ENCODE measurements at regions not wholly inside any gene's neighbourhood (a gene's known extent, or its start where the extent isn't known, plus 50 kb on each side); places are given as distances from the start of the nearest gene placed in this dataset.

DNA sequence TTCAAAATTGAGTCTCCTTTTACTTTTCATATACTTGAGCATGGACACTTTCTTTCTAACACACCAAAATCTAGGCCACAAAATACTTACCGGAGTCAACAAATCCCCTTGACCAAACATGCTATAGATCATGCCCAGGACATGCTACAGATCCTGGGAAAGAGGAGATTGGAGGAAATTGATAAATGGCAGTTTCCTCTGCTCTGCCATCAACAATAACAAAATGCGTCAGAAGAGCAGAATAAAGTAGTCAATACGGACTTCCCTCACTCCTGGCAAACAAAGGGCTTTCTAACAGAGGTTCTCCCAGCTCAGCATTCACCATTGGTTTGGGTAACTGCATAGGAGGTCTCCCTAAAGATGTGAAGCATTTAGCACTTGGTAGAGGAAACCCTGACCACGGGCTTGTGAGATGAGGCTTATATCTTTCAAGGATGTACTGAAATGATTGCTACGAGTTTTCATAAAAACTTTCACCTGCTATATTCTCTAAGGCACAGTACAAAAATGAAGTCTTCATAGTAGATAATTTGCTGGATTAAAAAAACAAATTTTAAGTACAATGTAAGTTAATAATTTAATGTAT, 283.8 kb upstream of the RUNX1 start:
- TF ChIP-seq, protein P1, sequence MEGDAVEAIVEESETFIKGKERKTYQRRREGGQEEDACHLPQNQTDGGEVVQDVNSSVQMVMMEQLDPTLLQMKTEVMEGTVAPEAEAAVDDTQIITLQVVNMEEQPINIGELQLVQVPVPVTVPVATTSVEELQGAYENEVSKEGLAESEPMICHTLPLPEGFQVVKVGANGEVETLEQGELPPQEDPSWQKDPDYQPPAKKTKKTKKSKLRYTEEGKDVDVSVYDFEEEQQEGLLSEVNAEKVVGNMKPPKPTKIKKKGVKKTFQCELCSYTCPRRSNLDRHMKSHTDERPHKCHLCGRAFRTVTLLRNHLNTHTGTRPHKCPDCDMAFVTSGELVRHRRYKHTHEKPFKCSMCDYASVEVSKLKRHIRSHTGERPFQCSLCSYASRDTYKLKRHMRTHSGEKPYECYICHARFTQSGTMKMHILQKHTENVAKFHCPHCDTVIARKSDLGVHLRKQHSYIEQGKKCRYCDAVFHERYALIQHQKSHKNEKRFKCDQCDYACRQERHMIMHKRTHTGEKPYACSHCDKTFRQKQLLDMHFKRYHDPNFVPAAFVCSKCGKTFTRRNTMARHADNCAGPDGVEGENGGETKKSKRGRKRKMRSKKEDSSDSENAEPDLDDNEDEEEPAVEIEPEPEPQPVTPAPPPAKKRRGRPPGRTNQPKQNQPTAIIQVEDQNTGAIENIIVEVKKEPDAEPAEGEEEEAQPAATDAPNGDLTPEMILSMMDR (IDR thresholded peaks at IDR 0.05 in 4 of 5, conservative IDR thresholded peaks at IDR 0.05 in 1 of 5) = no peak
- TF ChIP-seq POLR2A (IDR thresholded peaks at IDR 0.05) = no peak
